ENCODE measurements at regions not wholly inside any gene's neighbourhood (a gene's known extent, or its start where the extent isn't known, plus 50 kb on each side); places are given as distances from the start of the nearest gene placed in this dataset.

DNA sequence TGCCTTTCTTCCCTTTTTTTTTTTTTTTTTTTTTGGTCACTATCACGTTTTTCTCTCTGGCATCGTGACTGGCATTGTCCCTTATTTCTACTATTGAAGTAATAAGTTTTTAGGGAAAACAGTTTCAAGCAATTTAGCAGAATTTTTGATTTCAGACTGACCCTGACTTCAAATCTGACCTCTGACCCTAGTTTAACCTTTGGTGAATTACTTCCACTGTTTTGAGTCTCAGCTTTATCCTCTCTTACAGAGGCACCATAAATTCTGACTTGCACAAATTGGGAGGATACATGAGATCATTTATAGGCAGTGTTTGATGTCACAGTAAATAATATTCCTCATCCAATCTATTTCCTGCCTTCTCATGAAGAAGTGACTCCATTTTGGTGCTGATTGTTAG is 187.0 kb downstream of the FASLG start:
- TF ChIP-seq POLR2AphosphoS5 (IDR thresholded peaks at IDR 0.05; ENCODE audit: low read depth, low read length) (no peak), EP300 (IDR thresholded peaks at IDR 0.05; ENCODE audit: borderline replicate concordance in 1 of 2, low read depth in 1 of 2, low read length in 1 of 2) (no peak), FOXJ3 (CRISPR knock-in tag; IDR thresholded peaks at IDR 0.05) (no peak), JUND (IDR thresholded peaks at IDR 0.05) (no peak), YY1 (IDR thresholded peaks at IDR 0.05; ENCODE audit: low read depth) (no peak), FOXM1 (IDR thresholded peaks at IDR 0.05; ENCODE audit: low read depth) (no peak), NRF1 (IDR thresholded peaks at IDR 0.05; ENCODE audit: low read depth, low read length) (no peak), GABPA (IDR thresholded peaks at IDR 0.05; ENCODE audit: low read depth) (no peak), TAF1 (IDR thresholded peaks at IDR 0.05; ENCODE audit: borderline replicate concordance, low read depth, low read length) (no peak)
- TF ChIP-seq, protein P1, sequence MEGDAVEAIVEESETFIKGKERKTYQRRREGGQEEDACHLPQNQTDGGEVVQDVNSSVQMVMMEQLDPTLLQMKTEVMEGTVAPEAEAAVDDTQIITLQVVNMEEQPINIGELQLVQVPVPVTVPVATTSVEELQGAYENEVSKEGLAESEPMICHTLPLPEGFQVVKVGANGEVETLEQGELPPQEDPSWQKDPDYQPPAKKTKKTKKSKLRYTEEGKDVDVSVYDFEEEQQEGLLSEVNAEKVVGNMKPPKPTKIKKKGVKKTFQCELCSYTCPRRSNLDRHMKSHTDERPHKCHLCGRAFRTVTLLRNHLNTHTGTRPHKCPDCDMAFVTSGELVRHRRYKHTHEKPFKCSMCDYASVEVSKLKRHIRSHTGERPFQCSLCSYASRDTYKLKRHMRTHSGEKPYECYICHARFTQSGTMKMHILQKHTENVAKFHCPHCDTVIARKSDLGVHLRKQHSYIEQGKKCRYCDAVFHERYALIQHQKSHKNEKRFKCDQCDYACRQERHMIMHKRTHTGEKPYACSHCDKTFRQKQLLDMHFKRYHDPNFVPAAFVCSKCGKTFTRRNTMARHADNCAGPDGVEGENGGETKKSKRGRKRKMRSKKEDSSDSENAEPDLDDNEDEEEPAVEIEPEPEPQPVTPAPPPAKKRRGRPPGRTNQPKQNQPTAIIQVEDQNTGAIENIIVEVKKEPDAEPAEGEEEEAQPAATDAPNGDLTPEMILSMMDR (IDR thresholded peaks at IDR 0.05): no peak

Data from SK-N-SH (cell line).